HG03575 (cell line): ENCODE measurements at regions not wholly inside any gene's neighbourhood (a gene's known extent, or its start where the extent isn't known, plus 50 kb on each side); places are given as distances from the start of the nearest gene placed in this dataset.
"Not testable (repeated sequence)": the region's sequence is repeated elsewhere in the genome, so short reads cannot be mapped to it uniquely, and the experiment has no call there.

Source experiments
- ATAC-seq: cut with Tn5 transposase; IDR thresholded peaks from one replicate; pipeline ENCODE4 v1.9.1; 2021; ENCODE audit not compliant: unreplicated experiment, insufficient number of reproducible peaks, low FRiP score; ENCODE audit errors: extremely low read depth

DNA sequence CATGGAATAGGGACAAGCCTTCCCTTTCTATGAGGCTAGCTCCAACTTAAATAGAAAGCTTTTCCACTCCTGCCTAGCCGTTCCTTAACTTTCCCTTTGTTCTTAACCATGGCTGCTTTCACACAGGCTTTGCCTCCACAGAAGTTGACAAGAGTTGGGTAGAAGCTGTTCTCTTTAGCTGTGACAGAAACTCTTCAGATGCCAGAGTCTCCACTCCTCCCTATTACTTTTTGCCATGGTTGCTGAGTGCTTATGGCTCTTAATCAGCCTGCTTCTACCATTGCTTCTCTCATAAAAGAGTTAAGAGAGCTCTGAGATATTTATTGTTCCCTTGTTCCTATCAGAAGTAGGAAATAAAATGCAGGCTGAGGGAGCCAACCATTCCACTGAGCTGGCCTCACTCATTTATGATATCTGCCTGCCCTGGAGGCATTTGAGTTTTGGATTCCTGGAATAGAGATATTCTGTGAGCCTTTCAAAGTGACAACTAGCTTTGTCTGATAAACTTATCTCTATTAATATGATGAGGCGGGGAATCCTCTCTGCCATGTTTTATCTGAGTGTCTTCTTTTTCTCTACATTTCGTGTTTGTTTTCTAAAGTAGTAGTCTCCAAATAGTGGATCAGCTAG lies 162.6 kb downstream of the DMAC1 start:
- ATAC-seq = no peak

DNA sequence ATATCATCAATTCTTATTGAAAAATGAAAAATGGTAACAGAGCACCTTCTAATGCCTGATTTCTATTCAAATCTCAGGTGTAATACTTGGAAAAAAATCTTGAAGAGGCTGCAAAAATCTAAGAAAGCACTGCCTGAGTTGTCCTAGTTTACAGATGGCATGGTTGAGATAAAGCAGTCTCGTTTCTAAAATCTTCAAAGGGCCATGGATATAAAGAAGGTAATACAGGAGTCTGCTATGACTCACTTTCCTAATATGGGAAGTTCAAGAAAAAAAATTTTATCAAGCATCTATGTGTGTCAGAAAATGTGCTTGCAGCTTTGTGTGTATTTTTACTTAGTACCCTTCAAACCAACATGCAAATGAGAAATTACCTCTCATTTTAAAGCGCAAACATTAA lies 163.3 kb downstream of the DMAC1 start:
- ATAC-seq = no peak

DNA sequence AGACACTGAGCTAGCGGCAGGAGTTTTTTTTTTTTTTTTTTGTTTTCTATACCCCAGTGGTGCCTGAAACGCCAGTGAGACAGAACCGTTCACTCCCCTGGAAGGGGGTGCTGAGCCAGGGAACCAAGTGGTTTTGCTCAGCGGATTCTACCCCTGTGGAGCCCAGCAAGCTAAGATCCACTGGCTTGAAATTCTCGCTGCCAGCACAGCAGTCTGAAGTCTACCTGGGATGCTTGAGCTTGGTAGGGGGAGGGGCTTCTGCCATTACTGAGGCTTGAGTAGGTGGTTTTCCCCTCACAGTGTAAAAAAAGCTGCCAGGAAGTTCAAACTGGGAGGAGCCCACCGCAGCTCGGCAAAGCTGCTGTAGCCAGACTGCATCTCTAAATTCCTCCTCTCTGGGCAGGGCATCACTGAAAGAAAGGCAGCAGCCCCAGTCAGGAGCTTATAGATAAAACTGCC lies 173.0 kb downstream of the DMAC1 start:
- ATAC-seq = not testable (repeated sequence)

DNA sequence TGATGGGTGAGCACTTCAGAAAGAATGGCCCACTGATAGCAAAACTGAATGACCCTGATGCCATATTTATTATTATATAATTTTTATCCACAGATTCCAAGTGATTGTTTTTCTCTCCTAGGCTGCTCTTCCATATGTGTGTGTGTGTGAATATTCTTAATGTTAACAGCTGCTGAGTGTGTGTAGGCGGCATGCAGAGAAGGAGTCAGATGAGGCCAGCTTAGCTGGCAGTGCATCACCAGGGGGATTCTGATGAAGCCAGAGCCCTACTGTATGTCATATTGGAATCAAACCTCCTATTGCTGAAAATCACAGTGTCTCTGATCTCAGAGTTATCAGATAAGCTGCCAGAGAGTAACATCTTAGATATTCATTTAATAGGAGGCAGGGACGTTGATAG lies 177.1 kb downstream of the DMAC1 start:
- no peak for ATAC-seq

DNA sequence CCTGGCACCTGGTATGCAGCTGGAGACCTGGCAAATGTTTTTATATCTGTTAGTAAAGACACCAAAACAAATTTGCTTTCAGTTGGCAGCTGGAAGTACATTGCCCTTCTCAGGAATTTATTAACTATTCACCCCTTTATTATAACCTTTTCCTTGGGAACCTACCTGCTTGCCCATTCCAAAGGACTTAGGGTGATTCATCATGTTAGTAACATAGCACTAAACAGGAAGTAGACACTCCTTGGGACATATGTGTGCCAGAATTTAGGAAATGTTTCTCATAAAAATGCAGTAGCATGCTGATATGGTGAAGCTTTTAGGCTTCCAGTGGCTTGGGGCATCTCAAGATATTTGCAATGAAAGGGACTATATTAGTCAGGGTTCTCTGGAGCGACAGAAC lies 184.2 kb downstream of the DMAC1 start:
- ATAC-seq = no peak

DNA sequence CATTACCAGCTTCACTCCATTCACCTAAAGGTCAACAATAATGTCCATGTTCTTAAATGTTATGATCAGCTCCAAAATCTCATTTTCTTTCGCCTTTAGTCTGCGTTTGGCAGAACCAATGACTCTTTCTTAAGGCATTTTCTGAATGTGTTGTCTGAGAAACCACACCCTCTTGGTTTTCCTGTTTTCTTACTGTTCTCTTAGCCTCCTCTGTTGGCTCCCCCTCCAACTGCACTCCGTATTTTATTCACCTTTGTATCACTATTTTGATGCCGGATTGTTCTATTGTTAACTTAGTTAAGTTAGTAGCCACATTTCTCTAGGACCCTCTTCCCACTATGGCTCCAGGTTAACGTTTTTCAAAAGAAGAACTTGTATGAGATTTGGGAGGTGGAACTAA lies 185.6 kb downstream of the DMAC1 start:
- ATAC-seq = no peak

DNA sequence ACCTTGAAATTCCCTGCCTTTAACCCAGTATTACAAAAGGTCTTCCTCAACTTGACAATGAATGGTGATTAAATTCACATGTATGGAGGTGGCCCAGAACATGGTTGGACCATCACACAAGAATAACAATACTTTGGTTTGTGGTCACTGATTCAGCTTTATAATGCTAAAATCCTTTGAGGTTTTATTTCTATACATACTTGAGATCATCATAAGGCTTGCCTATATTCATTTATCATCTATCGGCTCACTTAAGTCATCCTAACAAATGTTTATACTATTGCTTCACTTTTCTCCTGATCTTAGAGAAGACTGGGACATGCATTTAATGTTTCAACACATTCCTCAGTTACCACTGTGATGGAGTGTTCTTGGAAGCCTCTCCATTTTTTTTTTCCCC lies 191.3 kb downstream of the DMAC1 start:
- ATAC-seq = no peak

DNA sequence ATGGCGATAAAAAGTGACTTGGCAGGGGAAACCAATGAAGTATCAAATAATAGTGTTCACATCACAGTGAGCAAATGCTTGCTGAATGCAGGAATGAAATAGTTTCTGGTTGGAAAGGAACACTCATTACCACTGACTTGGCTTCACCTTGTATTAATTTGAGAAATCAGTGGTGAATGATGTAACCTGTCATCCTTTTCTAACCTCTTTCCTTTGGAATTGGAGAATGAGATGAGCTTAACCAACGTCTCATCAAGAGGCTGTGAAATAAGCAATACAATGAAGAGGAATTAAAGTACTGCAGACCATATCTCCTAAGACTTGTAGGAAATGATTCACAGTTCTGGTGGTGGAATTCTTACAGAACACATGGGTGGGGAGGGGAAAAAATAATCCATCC lies 192.2 kb downstream of the DMAC1 start:
- no peak for ATAC-seq

DNA sequence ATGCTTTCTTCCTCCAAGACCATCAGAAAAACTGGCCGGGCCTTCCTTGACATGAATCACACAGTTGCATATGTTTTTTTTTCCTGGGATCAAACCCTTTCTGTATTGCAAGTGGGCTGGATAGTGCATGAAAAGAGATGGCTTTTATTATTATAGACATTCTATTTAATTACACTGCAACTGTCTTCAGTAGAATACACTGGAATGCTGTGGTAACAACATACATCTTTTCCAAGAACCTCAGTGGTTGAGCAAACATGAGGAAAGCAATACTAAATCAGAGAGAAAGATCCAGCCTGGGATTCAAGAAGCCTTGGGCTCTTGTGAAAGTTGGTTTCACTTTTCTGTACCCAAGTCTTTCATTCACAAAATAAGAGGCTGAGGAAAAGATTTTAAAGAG lies 193.0 kb downstream of the DMAC1 start:
- ATAC-seq = no peak

DNA sequence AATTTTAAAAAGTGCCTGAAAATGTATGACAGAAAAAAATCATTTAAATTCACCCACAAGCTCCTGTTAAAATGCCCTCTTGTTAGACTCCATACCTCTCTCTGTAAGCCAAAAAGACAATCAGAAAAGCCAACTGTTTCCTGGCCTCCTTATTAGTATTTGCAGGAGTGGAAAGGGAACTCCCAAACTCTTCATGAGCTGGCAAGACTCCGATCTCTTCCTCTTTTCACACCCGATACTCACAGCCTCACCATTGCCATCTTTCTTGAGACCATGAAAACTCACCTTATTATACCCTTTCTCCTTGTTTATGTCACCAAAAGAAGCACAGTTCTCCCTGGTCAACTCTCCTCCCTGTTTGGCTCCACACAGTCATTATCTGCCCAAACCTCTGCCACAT lies 197.8 kb downstream of the DMAC1 start:
- no peak for ATAC-seq

DNA sequence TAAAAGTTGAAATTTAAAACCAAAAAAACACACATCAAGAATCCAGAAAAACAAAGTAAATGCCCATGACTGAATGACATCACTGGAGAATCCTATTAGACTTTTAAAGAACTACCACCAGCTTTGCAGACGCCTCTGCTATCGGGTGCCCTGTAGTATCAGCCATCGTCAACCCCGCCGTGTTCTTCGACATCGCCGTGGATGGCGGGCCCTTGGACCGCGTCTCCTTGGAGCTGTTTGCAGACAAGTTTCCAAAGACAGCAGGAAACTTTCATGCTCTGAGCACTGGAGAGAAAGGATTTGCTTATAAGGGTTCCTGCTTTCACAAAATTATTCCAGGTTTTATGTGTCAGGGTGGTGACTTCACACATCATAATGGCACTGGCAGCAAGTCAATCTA lies 201.9 kb downstream of the DMAC1 start:
- no peak for ATAC-seq

DNA sequence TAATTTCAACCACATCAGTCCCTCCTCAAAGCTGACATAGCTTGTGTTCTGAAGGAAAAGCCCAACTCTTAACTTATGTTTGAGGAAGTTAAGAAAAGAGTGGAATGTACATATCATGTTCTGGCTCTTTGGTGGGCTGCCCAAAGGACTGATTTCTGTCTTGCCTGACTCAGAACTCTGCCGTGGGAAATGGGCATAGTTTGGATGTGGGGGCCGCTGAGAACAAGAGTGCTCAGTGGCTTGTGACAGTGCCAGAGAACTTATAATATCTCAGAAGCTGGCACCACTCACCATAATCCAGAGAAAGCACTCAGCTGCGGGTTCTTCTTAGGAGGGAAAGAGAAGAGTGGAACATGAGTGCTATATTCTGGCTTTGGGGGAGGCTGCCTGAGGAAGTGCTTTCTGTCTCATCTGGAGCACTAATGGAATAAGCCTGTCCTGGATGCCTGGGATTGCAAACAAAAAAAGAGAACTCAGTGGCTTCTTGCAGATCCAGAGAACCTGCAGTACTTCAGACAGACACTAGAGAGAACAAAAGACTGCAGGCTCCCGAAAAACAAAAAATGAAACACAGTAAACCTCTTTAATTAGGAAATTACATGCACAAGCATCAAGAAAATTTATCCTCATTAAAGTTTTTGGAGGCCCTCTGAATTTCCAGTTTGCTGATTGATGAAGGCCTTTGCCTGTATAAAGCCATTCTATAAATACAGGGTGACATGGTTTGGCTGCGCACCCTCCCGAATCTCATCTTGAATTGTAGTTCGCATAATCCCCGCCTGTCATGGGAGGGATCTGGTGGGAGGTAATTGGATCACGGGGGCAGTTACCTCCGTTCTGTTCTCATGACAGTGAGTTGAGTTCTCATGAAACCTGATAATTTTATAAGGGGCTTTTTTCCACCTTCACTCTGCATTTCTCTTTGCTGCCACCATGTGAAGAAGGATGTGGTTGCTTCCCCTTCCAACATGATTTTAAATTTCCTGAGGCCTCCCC lies 207.0 kb downstream of the DMAC1 start:
- ATAC-seq = no peak

DNA sequence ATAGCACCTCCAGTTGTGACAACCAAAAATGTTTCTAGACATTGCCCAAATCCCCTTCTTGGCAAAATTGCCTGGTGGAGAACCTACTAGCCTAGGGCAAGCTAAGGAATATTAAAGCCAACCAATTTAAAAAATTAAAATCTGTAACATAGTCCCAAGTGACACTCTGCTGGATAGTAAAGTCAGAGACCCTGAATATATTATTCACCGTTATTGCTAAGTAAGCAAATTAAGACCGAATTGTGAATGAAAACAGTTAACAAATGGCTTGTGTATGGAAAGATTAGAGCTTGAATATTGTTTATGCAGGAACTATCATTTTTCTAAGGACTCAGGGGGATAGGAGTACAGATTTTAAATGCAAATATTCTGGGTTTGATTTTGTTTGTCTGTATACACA lies 208.1 kb downstream of the DMAC1 start:
- no peak for ATAC-seq

DNA sequence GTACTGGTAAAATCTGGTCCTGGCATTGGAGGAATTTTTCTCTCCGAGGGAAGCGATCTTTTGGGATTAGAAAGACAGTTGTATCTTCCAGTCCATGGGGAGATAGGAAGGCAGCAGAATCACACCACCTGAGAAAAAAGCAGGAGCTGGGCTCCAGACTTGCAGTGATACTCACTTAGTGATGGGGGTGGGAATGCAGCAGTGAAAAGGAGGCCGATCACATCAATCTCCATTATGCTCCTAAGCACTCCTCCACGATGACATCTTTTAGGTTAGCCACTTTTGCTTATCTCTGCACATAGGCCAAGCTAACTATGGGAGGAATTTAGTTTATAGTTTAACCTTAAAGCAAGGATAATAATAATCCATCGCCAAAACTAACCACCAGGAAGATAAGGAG lies 219.0 kb downstream of the DMAC1 start:
- ATAC-seq = no peak

DNA sequence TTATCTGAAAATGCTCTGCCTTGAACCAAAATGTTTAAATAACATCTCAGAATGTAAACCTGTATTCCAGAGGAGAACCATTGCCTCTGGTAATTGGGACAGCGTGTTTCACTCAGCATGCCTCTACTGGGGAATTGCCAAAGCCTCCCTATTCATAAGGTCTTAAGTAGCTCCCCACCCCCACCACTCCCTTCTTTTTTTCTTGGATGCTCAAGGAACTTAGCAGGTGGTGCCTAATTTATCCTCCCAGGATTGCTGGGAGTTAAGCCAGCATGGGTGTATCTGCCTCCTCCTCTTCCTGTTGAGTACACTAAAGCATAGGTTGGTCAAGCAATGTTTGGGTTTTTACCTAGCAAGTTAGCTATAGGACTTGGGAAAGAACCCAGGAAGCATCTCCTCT lies 220.2 kb downstream of the DMAC1 start:
- ATAC-seq = no peak

DNA sequence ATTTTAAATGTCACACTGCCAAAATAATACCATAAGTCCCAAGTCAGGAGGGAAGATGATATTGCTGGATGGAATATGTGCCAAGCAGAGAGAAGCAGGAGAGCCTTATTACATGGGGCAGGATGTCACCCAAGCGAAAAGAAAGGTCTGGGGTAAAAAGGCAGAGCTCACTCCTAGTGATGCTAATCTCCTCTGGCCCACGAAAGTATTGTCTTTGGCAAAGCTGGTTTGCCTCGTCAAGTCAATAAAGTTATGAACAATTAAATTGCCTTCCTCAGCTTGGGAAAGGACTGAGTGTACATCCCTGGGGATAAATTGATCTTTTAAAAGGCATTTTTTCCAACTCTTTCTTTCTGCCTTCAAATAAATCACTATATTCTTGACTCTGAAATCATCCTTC lies 220.6 kb downstream of the DMAC1 start:
- ATAC-seq = no peak

DNA sequence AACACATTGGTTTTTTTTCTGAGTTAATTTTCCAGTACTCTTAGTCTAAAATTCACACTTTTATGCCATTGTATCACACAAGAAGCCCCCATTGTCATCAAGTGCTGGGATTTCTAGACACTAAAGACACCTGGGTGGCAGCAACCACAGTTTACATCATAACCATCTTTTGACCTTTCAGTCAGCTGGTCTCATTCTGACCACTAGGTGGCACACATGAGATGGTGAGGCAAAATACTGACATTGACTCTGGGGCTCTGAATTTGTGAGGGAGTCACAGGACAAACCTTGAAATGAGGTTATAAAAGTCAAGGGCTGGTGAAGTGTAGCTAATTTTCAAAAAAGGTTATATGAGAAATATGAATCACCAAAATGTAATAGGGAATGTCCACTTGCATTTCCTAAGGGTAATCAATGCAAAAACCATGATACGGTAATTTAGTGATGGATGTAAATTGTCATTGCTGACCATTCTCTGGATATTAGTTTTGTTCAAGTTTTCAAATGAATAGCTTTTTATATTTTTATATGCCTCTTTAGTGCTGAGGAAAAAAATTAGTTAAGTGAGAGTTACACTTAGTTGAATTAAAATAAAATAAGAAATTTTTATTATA lies 229.4 kb downstream of the DMAC1 start:
- peak; percentile 53 for ATAC-seq

DNA sequence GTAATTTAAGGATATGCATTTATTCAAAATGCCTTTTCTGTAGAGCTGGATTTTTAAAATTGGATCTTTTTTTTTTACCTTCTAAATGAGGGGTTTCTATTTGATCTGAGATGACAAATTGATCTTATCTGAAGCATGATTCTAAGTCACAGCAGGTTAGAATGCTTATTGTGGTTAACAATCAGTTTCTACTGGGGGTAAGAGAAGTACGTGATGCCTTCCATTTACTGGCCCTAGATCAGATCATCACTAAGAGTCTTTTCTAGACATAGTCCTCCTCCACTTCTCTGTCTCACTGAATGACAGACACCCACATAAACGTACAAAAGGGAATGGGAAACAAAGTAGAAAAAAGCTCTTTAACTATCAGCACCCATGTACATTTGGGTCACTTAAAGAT lies 231.9 kb downstream of the DMAC1 start:
- no peak for ATAC-seq

DNA sequence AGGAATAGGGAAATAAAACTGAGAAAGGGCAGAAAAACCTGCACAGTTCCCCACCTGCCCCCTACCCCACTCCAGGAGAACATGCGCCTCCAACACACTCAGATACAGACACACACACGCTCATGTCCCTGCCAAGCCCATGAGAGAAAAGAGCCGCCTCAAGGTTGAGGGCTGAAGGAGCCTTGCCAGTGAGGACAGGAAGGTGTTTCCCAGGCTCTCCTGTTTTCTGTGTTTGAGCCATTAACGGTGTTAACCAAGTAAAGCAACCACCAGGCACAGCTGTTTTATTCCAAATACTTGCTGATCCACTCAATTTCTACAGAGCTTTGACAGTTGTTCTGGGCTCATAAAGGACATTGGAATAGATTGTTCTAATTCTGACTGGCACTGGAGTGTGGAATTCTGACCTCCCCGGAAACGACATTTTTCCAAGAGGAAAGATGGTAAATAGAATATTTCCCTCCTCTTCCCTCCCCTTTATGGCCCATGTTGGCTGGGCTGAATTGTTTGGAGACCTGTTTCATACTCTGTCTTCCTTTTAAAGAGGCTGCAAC lies 238.0 kb downstream of the DMAC1 start:
- ATAC-seq = no peak
